Keratinocyte (primary cell): ENCODE measurements at regions not wholly inside any gene's neighbourhood (a gene's known extent, or its start where the extent isn't known, plus 50 kb on each side); places are given as distances from the start of the nearest gene placed in this dataset.

ENCODE experiments used
- CTCF ChIP-seq, 3 experiments: IDR thresholded peaks in 1 of 3; conservative IDR thresholded peaks in 1 of 3; optimal IDR thresholded peaks in 1 of 3; 2 replicates in 2 of 3; 3 replicates in 1 of 3; pipeline versions ENCODE3 to v1.5.1; 2011; ENCODE audit warnings: low read length in 3 of 3, mild to moderate bottlenecking in 3 of 3, moderate library complexity in 2 of 3, control low read depth in 1 of 3, inconsistent platforms in 1 of 3; ENCODE audit not compliant: insufficient read depth in 2 of 3; ENCODE audit errors: extremely low read depth in 1 of 3
- EZH2 ChIP-seq: IDR thresholded peaks from one replicate; pipeline ENCODE4 v1.6.1; 2012; ENCODE audit warnings: inconsistent platforms, mild to moderate bottlenecking, low read length, moderate library complexity

- TF ChIP-seq CTCF (optimal IDR thresholded peaks at IDR 0.05 in 1 of 3, IDR thresholded peaks at IDR 0.05 in 1 of 3, conservative IDR thresholded peaks at IDR 0.05 in 1 of 3; ENCODE audit: extremely low read depth in 1 of 3, insufficient read depth in 2 of 3, low read length in 3 of 3) (no peak), EZH2 (no peak)
These were observed 412.5 kb downstream of the LRATD1 start for GRCh38 chr2:15045054-15045453.
